ENCODE measurements at regions not wholly inside any gene's neighbourhood (a gene's known extent, or its start where the extent isn't known, plus 50 kb on each side); places are given as distances from the start of the nearest gene placed in this dataset.

DNA sequence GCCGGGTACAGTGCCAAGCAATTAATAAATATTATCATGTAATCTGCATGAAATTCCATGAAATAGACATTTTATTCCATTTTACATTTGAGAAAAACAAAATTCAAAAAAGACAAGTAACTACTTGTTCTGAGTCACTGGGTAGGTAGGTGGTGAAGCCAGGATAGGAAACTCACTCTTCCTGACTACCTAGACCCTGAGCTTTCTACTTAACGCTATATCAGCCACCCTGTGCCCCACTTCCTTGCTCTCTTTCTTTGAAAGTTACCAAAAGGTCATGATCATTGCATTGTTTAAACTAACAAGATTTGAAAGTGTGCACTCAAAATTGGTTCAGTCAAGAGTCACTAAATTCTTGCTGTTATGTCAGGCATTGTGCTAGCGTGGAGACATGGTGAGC lies 235.7 kb downstream of the CD83 start:
- TF ChIP-seq, protein P1, sequence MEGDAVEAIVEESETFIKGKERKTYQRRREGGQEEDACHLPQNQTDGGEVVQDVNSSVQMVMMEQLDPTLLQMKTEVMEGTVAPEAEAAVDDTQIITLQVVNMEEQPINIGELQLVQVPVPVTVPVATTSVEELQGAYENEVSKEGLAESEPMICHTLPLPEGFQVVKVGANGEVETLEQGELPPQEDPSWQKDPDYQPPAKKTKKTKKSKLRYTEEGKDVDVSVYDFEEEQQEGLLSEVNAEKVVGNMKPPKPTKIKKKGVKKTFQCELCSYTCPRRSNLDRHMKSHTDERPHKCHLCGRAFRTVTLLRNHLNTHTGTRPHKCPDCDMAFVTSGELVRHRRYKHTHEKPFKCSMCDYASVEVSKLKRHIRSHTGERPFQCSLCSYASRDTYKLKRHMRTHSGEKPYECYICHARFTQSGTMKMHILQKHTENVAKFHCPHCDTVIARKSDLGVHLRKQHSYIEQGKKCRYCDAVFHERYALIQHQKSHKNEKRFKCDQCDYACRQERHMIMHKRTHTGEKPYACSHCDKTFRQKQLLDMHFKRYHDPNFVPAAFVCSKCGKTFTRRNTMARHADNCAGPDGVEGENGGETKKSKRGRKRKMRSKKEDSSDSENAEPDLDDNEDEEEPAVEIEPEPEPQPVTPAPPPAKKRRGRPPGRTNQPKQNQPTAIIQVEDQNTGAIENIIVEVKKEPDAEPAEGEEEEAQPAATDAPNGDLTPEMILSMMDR (IDR thresholded peaks at IDR 0.05), result no peak
- TF ChIP-seq, protein P2, sequence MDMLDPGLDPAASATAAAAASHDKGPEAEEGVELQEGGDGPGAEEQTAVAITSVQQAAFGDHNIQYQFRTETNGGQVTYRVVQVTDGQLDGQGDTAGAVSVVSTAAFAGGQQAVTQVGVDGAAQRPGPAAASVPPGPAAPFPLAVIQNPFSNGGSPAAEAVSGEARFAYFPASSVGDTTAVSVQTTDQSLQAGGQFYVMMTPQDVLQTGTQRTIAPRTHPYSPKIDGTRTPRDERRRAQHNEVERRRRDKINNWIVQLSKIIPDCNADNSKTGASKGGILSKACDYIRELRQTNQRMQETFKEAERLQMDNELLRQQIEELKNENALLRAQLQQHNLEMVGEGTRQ (IDR thresholded peaks at IDR 0.05; ENCODE audit: borderline replicate concordance, low read depth, low read length), result no peak
- TF ChIP-seq FOSL2 (IDR thresholded peaks at IDR 0.05; ENCODE audit: borderline replicate concordance, low read depth) (no peak), RCOR1 (IDR thresholded peaks at IDR 0.05; ENCODE audit: low read length) (no peak), SMC3 (IDR thresholded peaks at IDR 0.05; ENCODE audit: low read depth, low read length) (no peak), JUND (IDR thresholded peaks at IDR 0.05) (no peak), RAD21 (IDR thresholded peaks at IDR 0.05; ENCODE audit: low read length) (no peak), CHD2 (IDR thresholded peaks at IDR 0.05; ENCODE audit: low read length, partially characterized antibody) (no peak), EZH2phosphoT487 (IDR thresholded peaks at IDR 0.05; ENCODE audit: borderline replicate concordance, low read depth) (no peak), POLR2AphosphoS5 (IDR thresholded peaks at IDR 0.05; ENCODE audit: low read depth, low read length) (no peak), EP300 (IDR thresholded peaks at IDR 0.05; ENCODE audit: borderline replicate concordance in 1 of 2, low read depth in 1 of 2, low read length in 1 of 2) (no peak)
- TF ChIP-seq, protein P3, sequence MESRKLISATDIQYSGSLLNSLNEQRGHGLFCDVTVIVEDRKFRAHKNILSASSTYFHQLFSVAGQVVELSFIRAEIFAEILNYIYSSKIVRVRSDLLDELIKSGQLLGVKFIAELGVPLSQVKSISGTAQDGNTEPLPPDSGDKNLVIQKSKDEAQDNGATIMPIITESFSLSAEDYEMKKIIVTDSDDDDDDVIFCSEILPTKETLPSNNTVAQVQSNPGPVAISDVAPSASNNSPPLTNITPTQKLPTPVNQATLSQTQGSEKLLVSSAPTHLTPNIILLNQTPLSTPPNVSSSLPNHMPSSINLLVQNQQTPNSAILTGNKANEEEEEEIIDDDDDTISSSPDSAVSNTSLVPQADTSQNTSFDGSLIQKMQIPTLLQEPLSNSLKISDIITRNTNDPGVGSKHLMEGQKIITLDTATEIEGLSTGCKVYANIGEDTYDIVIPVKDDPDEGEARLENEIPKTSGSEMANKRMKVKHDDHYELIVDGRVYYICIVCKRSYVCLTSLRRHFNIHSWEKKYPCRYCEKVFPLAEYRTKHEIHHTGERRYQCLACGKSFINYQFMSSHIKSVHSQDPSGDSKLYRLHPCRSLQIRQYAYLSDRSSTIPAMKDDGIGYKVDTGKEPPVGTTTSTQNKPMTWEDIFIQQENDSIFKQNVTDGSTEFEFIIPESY (IDR thresholded peaks at IDR 0.05; ENCODE audit: borderline replicate concordance, low read depth), result no peak
- TF ChIP-seq, protein P4, sequence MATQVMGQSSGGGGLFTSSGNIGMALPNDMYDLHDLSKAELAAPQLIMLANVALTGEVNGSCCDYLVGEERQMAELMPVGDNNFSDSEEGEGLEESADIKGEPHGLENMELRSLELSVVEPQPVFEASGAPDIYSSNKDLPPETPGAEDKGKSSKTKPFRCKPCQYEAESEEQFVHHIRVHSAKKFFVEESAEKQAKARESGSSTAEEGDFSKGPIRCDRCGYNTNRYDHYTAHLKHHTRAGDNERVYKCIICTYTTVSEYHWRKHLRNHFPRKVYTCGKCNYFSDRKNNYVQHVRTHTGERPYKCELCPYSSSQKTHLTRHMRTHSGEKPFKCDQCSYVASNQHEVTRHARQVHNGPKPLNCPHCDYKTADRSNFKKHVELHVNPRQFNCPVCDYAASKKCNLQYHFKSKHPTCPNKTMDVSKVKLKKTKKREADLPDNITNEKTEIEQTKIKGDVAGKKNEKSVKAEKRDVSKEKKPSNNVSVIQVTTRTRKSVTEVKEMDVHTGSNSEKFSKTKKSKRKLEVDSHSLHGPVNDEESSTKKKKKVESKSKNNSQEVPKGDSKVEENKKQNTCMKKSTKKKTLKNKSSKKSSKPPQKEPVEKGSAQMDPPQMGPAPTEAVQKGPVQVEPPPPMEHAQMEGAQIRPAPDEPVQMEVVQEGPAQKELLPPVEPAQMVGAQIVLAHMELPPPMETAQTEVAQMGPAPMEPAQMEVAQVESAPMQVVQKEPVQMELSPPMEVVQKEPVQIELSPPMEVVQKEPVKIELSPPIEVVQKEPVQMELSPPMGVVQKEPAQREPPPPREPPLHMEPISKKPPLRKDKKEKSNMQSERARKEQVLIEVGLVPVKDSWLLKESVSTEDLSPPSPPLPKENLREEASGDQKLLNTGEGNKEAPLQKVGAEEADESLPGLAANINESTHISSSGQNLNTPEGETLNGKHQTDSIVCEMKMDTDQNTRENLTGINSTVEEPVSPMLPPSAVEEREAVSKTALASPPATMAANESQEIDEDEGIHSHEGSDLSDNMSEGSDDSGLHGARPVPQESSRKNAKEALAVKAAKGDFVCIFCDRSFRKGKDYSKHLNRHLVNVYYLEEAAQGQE (IDR thresholded peaks at IDR 0.05; ENCODE audit: low read depth, low read length), result no peak

All from SK-N-SH (cell line).